H54 (cell line): ENCODE measurements at regions not wholly inside any gene's neighbourhood (a gene's known extent, or its start where the extent isn't known, plus 50 kb on each side); places are given as distances from the start of the nearest gene placed in this dataset.

ENCODE experiments used
- DNase-seq: peaks from one replicate; pipeline ENCODE4 v3.0.0; 2011; ENCODE audit warnings: low spot score, mixed read lengths; ENCODE audit not compliant: insufficient read length
- FAIRE-seq: peaks from 3 replicates; lab custom pipeline; 2011; peaks lifted over from hg19 to GRCh38; lab: Jason Lieb, UNC
- POLR2A ChIP-seq: IDR thresholded peaks from 2 replicates; pipeline ENCODE4 v1.6.1; 2011; ENCODE audit warnings: low read depth, mild to moderate bottlenecking, low read length

DNA sequence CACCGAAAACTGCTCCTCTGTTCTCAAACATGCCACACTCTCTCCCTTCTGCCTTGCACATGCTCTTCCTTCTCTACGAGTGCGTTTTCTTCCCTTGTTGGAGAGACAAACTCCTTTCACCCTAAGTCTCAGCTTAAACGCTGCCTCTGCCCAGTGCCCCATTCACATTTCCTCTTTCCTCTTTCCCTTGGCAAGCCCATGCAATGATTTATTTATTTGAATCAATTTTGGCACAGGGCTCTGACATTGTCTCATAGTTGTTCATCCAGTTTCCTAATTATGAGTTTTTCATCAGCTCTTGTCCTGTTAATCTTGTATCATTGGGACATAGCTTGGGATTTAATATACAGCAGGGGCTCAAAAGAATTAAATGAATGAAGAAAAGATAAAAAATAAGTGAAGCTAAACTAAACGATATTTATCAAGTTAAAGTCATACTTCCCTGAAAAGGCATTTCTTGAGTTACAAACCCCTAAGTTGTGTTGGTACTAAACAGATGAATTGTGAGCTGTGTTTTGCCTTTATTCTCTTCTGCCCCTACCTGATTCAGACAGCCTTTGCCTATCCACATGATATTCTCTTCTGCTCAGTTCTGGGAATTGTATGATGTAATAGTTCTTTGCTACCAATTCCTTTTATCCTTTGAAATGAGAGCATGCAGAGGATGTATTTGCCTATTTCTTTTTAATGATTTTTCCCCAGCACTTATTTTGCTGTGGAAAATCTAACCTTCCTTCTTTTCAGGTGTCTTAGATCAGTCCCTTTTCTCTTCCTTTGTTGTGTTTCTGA lies 704.4 kb downstream of the UTRN start:
- no peak for FAIRE-seq
- no peak for TF ChIP-seq POLR2A

GRCh38 chr6:144990784-144991183 lies 705.6 kb downstream of the UTRN start:
- TF ChIP-seq POLR2A: no peak
- FAIRE-seq (no peak), DNase-seq (no peak)

More for the DNA sequence above, 704.4 kb downstream of the UTRN start:
- no peak for DNase-seq

- no peak for DNase-seq
- no peak for TF ChIP-seq POLR2A
- FAIRE-seq: peak; percentile 30
Observed at GRCh38 chr6:144993870-144994269, 708.7 kb downstream of the UTRN start.

DNA sequence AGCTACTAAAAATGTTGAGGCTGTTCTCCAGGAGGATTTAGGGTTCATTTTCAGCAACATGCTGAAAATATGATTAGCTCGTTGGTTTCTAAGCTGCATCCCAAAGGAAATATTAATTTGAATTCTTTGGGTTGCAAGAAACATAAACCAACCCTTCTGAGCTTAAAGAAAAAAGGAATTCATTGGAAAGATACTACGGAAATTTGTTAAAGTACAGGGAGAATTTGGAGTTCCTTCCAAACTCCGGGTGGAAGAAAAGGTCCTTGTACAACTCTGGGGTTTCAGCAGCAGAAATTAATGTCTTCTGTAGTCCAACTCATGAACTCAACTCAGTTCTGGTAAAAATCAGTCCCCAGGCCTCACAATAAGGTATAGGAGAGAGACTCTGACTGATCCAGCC lies 712.9 kb downstream of the UTRN start:
- no peak for FAIRE-seq
- TF ChIP-seq POLR2A: no peak
- DNase-seq: no peak

DNA sequence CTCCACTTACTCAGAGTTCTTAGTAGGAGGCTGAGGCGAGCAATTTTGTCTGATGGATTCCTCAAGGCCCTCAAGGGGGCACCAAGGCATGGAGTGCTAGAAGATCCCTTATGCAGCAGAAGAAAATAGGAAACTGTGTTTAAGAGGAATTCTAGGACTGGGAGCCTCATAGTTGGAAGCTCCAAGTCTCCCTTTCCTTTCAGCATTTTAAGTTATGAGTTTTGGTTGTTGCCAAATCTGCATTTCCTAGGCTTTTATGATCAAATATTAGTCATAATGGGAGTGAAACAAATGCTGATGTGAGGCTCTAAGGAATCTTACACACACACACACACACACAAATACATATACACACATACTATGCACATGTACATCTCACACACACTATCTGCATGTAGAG lies 714.0 kb downstream of the UTRN start:
- no peak for TF ChIP-seq POLR2A
- FAIRE-seq (no peak), DNase-seq (no peak)

GRCh38 chr6:145003145-145003544 lies 718.0 kb downstream of the UTRN start:
- TF ChIP-seq POLR2A: no peak
- FAIRE-seq: no peak

DNA sequence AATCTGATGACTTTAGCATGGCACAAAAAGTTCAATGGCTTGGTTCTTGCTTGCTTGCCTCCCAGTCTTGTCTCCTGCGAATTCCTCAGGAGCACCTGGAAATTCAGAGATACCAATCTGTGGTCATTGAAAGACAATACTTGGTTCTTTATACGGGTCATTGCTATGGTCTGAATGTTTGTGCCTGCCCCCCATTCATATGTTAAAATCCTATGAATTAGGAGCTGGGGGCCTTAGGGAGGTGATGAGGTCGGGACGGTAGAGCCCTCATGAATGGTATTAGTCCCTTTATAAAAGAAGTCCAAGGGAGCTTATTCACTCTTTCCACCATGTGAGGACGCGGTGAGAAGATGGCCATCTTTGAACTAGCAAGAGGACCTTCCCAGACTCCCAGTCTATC lies 721.8 kb downstream of the UTRN start:
- no peak for TF ChIP-seq POLR2A
- DNase-seq: no peak
- no peak for FAIRE-seq

More at GRCh38 chr6:145003145-145003544, 718.0 kb downstream of the UTRN start:
- DNase-seq: no peak

DNA sequence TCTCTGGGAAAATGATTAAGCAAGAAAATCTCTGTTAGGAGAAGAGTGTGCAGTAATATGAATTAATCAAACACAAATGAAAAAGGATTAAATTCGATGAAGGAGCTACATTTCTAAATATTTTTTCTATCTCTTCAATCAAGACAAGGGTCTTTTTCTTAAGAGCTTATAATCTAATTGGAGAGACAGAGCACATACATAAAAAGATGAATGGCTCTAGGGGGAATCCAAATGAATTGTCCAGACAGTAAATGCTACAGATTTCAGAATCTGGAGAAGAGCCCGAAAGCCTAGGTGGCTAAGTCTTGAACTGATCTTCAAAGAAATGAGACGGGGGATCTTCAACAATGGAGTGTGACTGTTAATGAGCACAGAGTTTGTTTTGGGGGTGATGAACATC lies 723.6 kb downstream of the UTRN start:
- DNase-seq: no peak
- TF ChIP-seq POLR2A: no peak
- no peak for FAIRE-seq

- no peak for TF ChIP-seq POLR2A
- FAIRE-seq (no peak), DNase-seq (no peak)
Observed at GRCh38 chr6:145009711-145010110, 724.6 kb downstream of the UTRN start.

DNA sequence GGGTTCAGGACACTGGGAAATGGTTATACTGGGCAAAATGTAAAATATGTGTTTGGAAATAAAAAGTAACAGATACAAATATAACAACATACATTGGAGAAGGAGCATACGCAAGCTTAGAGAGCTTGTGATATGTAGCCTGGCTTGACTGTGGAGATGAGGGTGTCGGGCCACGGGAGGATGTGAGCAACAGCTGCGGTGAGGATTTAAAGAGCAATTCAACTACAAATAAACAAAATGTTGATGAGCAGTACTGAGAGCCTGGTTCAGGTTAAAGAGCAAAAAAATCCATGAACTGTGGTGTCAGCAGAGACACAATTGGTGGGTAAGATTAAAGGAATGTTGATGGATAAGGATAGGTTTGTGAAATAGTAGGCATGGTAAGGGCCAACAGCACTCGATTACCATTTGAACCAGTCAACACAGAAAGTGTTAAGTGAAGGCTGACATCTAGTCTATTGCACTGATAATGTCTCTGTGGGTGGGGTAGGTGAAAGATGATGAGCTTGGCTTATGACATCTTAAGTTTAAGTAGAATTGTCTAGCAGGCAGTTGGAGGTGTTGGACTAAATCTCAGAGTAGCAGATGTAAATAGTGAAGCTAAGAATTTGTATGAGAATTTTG lies 723.2 kb downstream of the EPM2A start:
- no peak for TF ChIP-seq POLR2A
- FAIRE-seq (no peak), DNase-seq (no peak)

DNA sequence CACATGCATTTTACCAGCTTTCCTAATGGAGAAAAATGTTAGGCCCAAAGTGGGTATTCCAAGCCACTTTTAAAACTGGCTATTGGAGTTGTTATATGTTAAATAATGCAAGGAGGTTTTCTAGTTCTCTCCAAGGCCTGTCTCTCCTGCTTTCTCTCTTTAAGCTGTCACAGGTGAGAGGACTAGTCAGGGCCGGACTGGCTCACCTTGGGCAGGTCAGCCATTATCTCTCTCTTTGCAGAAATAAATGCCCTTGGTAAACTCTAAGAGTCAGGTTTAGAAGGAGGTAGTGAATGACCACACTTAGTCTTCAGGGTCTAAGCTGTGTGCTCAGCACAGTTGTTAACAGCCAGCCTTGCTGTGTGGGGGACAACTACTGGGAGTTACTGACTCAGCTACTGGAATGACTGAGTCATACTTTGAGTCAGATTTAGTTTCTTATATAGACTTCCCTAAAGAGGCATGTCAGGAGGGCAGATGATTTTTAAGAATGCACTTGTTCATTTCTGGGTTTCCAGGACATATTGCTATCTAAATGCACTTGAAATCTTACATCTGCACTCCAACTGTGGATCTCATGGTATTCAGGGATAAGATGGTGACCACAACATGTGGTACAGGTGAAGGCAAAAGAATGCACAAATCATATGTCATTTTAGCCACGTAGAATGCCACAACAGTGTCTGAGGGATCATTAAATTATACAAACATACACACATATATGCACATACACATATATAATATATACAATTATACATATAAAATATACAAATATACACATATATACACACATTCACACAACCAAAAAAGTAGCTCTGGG lies 719.4 kb downstream of the EPM2A start:
- no peak for TF ChIP-seq POLR2A
- peak; percentile 90 for FAIRE-seq
- peak; percentile 24 for DNase-seq

- FAIRE-seq: no peak
- DNase-seq: no peak
- TF ChIP-seq POLR2A: no peak
Observed at GRCh38 chr6:145017051-145017450, 718.3 kb downstream of the EPM2A start.

GRCh38 chr6:145017516-145017915 lies 717.8 kb downstream of the EPM2A start:
- TF ChIP-seq POLR2A: no peak
- FAIRE-seq (no peak), DNase-seq (no peak)

- no peak for TF ChIP-seq POLR2A
- DNase-seq: no peak
- FAIRE-seq: no peak
Observed at GRCh38 chr6:145018027-145018426, 717.3 kb downstream of the EPM2A start.
